ENCODE measurements at regions not wholly inside any gene's neighbourhood (a gene's known extent, or its start where the extent isn't known, plus 50 kb on each side); places are given as distances from the start of the nearest gene placed in this dataset.
"Not testable (repeated sequence)": the region's sequence is repeated elsewhere in the genome, so short reads cannot be mapped to it uniquely, and the experiment has no call there.

DNA sequence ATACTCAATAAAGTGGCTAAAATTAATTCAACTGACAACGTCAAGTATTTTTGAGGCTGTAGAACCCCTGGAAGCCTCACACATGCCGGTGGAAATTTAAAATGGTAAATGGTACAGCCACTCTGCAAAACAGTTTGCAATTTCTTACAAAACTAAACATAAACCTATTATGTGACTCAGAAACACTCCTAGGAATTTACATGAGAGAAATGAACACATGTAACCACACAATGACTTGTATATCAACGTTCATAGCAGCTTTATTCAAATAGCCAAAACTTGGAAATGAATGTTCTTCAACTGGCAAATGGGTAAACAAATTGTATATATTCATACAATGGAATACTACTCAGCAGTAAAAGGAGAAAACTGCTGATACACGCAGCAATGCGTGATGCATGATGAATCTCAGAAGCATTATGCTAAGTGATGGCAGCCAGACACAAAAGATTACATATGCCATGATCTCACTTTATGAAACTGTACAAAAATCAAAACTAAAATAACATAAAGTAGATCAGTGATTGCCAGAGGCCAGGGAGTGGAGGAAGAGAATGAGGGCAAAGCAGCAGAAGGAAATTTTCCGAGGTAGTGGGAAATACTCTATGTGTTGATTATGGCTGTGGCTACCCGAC is 112.5 kb downstream of the FAM50B start:
- no peak for DNase-seq (ENCODE audit: low spot score)

- no peak for DNase-seq (ENCODE audit: low spot score)
These were observed 113.4 kb downstream of the FAM50B start for GRCh38 chr6:3962291-3963280.

DNA sequence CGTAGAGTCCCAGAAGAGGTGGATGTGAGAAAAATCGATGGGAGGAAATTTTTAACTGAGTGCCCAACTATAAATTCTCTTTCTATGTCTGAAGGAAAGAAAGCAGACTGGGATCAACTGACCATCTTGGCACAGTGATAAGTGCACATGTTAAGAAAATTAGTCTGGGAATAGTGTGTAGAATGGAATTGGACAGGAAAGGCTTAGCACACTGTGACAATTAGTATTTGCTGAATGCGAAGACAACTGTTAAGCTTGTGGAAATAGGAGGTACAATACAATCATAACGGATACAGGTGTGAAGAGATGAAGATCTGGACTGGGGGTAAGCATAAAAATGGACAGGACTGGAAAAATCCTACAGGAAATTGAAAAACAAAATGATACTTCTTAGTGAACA is 114.3 kb downstream of the FAM50B start:
- no peak for DNase-seq (ENCODE audit: low spot score)

DNA sequence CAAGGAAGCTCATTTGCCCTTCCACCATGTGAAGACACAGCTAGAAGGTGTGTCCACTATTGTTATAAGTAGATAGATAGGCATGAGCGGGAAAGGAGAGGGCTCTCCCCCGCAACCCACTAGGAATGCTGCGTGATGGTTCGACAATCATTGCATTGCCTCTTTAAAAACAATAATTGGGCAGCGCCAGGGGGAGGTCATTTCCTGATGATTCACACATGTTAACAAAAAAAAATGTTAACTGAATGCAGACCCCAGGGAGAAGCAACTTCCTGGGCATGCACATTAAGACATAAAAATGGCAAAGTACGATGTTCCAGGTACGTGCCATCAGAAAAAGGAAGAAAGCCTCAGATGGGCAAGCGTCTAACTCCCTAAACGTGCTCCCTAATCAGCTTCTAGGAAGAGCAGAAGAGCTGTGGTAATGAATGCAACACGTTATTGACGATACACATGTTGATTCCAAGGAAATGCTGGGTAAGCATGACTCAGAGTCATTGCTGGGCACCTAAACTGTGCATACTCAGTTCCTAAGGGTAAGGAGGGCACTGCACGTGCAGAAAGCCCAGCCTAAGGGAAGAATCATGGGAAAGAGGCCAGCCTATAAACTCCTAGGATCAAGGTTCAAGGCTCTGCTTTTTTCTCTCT is 113.7 kb downstream of the FAM217A start:
- peak; percentile 29 for DNase-seq (ENCODE audit: low spot score)

DNA sequence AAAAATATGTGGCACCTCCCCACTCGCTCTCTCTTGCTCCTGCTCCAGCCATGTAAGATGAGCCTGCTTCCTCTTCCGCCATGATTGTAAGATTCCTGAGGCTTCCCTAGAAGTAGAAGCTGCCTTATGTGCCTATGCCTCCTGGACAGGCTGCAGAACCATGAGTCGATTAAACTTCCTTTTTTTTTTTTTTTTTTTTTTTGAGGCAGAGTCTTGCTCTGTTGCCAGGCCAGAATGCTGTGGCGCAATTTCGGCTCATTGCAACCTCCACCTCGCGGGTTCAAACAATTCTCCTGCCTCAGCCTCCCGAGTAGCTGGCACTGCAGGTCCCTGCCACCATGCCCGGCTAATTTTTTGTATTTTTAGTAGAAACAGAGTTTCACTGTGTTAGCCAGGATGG is 112.5 kb downstream of the FAM217A start:
- no peak for DNase-seq (ENCODE audit: low spot score)

- DNase-seq (ENCODE audit: low spot score): no peak
These were observed 108.8 kb downstream of the FAM217A start for GRCh38 chr6:3970097-3970496.

GRCh38 chr6:3973152-3973551 is 105.8 kb downstream of the FAM217A start:
- not testable (repeated sequence) for DNase-seq (ENCODE audit: low spot score)

DNA sequence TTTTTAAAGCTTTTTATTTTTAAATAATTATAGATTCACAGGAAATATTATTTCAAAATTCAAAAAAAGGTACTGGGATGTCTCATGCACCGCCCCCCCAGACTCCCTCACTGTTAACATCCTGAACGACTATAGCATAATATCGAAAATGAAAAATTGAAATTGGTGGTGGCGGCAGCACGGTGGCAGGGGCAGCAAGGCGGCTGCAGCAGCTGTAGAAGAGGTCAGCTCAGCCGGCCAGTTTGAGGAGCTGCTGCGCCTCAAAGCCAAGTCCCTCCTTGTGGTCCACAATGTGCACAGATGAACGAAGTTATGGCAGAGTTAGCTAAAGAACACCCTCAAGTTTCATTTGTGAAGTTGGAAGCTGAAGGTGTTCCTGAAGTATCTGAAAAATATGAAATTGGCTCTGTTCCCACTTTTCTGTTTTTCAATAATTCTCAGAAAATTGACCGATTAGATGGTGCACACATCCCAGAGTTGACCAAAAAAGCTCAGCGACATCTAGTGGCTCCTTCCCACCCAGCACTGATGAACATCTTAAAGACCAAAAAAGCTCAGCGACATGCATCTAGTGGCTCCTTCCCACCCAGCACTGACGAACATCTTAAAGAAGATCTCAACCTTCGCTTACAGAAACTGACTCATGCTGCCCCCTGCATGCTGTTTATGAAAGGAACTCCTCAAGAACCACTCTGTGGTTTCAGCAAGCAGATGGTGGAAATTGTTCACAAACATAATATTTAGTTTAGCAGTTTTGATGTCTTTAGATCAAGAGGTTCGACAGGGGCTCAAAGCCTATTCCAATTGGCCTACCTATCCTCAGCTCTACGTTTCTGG is 100.8 kb downstream of the FAM217A start:
- peak; percentile 42 for DNase-seq (ENCODE audit: low spot score)

- not testable (repeated sequence) for DNase-seq (ENCODE audit: low spot score)
These were observed 100.0 kb downstream of the FAM217A start for GRCh38 chr6:3978966-3979365.

DNA sequence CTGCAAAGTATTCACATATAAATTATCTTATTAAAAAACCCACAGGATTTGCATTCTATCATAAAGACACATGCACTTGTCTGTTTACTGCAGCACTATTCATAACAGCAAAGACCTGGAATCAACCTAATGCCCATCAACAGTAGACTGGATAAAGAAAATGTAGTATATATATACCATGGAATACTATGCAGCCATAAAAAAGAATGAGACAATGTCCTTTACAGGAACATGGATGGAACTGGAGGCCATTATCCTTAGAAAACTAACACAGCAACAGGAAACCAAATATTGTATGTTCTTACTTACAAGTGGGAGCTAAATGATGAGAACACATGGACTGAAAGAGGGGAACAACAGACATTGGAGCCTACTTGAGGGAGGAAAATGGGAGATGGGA is 97.0 kb downstream of the FAM217A start:
- no peak for DNase-seq (ENCODE audit: low spot score)

DNA sequence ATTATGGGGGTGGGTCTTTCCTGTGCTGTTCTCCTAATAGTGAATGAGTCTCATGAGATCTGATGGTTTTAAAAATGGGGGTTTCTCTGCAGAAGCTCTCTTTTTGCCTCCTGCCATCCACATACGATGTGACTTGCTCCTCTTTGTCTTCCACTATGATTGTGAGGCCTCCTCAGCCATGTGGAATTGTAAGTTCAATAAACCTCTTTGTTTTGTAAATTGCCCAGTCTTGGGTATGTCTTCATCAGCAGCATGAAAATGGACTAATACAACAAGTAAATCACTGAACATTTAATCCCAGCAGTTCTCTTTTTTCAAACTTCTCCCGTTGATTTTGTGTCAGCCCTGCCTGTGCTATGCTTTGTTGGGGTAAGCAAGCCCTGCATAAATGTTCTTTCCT is 95.2 kb downstream of the FAM217A start:
- DNase-seq (ENCODE audit: low spot score): no peak

DNA sequence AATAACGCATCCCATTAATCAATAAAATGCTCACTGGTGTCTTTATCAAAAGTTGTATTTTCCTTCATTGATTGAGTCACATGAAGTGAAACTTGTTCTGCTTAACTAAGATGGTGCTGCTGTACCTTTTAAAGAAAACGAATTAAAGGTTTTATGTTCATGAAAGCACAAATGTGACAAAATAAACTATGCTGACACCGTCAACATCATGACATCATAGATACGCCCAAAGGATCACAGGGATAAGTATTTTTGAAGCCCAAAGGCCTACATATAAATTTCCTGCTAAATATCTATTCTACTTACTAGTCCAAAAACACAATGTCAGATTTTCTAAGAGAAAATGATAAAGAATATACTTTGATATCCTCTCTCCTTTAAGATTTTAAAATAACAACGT is 94.4 kb downstream of the FAM217A start:
- no peak for DNase-seq (ENCODE audit: low spot score)

GRCh38 chr6:3986241-3986640 is 92.7 kb downstream of the FAM217A start:
- DNase-seq (ENCODE audit: low spot score): no peak

- DNase-seq (ENCODE audit: low spot score): no peak
These were observed 91.9 kb downstream of the FAM217A start for GRCh38 chr6:3987053-3987452.

GRCh38 chr6:3987576-3987975 is 91.4 kb downstream of the FAM217A start:
- DNase-seq (ENCODE audit: low spot score): no peak

- peak; percentile 83 for DNase-seq (ENCODE audit: low spot score)
These were observed 88.0 kb downstream of the FAM217A start for GRCh38 chr6:3990692-3991491.

GRCh38 chr6:3991941-3992340 is 87.0 kb downstream of the FAM217A start:
- DNase-seq (ENCODE audit: low spot score): no peak

DNA sequence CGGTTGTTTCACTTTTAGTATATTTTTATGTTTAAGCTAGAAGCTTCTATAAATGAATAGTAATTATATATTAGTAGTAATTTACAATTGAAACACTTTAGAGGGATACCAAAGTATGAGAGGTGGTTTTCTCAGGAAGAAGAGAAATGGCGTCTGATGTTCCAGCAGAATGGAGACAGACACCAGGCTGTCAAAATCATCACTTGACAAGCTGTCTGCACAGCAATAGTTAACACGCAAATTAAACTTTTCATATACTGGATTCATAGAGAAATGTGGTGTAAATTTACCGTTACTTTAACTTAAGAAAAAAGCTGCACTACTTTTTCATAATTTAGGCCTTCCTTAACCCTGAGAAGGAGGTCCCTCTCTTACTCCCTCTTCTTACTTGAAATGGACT is 82.6 kb downstream of the FAM217A start:
- no peak for DNase-seq (ENCODE audit: low spot score)

DNA sequence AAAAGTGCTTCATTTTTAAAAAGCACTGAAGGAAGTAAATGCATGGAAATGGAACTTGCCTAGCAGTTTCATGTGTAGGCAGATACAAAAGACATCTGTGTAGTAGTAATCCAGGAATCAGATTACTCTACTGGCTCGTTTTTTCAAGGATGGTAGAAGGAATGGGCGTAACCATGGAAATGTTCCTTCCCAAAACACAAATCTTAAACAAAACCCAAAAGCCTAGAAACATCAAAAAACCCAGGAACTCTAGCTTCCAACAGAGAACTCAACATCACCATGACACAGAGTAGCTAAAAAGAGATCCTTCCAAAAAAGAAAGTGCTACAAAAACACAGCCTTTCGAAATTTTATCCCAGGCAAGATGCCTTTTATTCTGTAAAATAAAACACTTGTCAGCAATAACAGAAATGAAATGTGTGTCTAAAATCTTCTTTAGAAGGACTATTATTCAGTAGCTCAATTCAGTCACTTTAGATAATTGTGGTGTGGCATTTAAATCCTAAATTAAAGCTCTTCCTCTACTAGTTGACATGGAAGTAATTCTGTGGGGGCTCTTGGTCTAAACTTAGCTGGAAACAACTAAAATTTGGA is 81.7 kb downstream of the FAM217A start:
- DNase-seq (ENCODE audit: low spot score): no peak

GRCh38 chr6:3999800-4000661 is 78.9 kb downstream of the FAM217A start:
- DNase-seq (ENCODE audit: low spot score): no peak
